KMS-11 (cell line): ENCODE measurements at regions not wholly inside any gene's neighbourhood (a gene's known extent, or its start where the extent isn't known, plus 50 kb on each side); places are given as distances from the start of the nearest gene placed in this dataset.
"Not testable (repeated sequence)": the region's sequence is repeated elsewhere in the genome, so short reads cannot be mapped to it uniquely, and the experiment has no call there.

Source experiments
- H2AFZ ChIP-seq: fragments of 200-600 bp; sonication (generic); 2 replicates; pipeline ENCODE4 v1.6.1; 2016; ENCODE audit warnings: antibody characterized with exemption, mixed run types, low read depth
- H3K27ac ChIP-seq: fragments of 200-600 bp; sonication (generic); 2 replicates; pipeline ENCODE4 v1.6.1; 2016; ENCODE audit warnings: mild to moderate bottlenecking, mixed run types
- H3K27me3 ChIP-seq: fragments of 200-600 bp; sonication (generic); 2 replicates; pipeline ENCODE4 v1.6.1; 2017; ENCODE audit warnings: mild to moderate bottlenecking, low read depth, mixed run types, moderate library complexity; ENCODE audit not compliant: insufficient read depth
- H3K36me3 ChIP-seq: fragments of 200-600 bp; sonication (generic); 2 replicates; pipeline ENCODE4 v1.6.1; 2017; ENCODE audit warnings: mild to moderate bottlenecking, mixed run types; ENCODE audit not compliant: insufficient read depth
- H3K4me1 ChIP-seq: fragments of 200-600 bp; sonication (generic); 2 replicates; pipeline ENCODE4 v1.6.1; 2016; ENCODE audit warnings: mild to moderate bottlenecking, low read depth, mixed run types; ENCODE audit not compliant: poor library complexity, severe bottlenecking
- H3K4me2 ChIP-seq: fragments of 200-600 bp; sonication (generic); 2 replicates; pipeline ENCODE4 v1.7.0; 2016; ENCODE audit warnings: mild to moderate bottlenecking, mixed run types
- H3K4me3 ChIP-seq: fragments of 200-600 bp; sonication (generic); IDR thresholded peaks from 2 replicates; pipeline ENCODE4 v1.6.1; 2017; ENCODE audit warnings: low read depth, low read length, mixed read lengths; ENCODE audit not compliant: insufficient read depth
- H3K79me2 ChIP-seq: fragments of 200-600 bp; sonication (generic); 2 replicates; pipeline ENCODE4 v1.6.1; 2016; ENCODE audit warnings: low read depth, mixed run types; ENCODE audit not compliant: insufficient read depth
- H3K9ac ChIP-seq: fragments of 200-600 bp; sonication (generic); 2 replicates; pipeline ENCODE4 v1.6.1; 2016; ENCODE audit warnings: mild to moderate bottlenecking, mixed run types
- H4K20me1 ChIP-seq: fragments of 200-600 bp; sonication (generic); 2 replicates; pipeline ENCODE4 v1.6.1; 2016; ENCODE audit warnings: mild to moderate bottlenecking, mixed run types; ENCODE audit not compliant: insufficient read depth
- CTCF ChIP-seq: fragments of 200-600 bp; sonication (generic); conservative IDR thresholded peaks from 2 replicates; pipeline ENCODE4 v1.6.1; 2017; ENCODE audit warnings: low read depth, mild to moderate bottlenecking, antibody characterized with exemption, low read length, moderate library complexity, mixed read lengths

GRCh38 chr18:42548493-42548892 is 567.0 kb downstream of the RIT2 start:
- no peak for TF ChIP-seq CTCF
- Histone ChIP-seq H3K36me3 (no peaks in the 10 kb centered on the region), H3K9ac (no peak overlapping the region), H3K79me2 (no peaks in the 10 kb centered on the region), H3K27me3 (no peaks in the 10 kb centered on the region), H3K27ac (no peak overlapping the region), H4K20me1 (no peaks in the 10 kb centered on the region), H3K4me1 (peaks cover 8% of the 10 kb centered on the region), H3K4me3 (no peak overlapping the region), H3K4me2 (no peak overlapping the region), H2AFZ (no peak overlapping the region)

GRCh38 chr18:42549596-42549995 is 565.9 kb downstream of the RIT2 start:
- Histone ChIP-seq H3K27me3 (no peaks in the 10 kb centered on the region), H2AFZ (no peak overlapping the region), H3K36me3 (no peaks in the 10 kb centered on the region), H3K4me1 (peaks cover 8% of the 10 kb centered on the region), H3K79me2 (no peaks in the 10 kb centered on the region), H4K20me1 (no peaks in the 10 kb centered on the region), H3K27ac (no peak overlapping the region), H3K9ac (no peak overlapping the region), H3K4me3 (no peak overlapping the region), H3K4me2 (no peak overlapping the region)
- TF ChIP-seq CTCF: no peak

GRCh38 chr18:42552559-42552958 is 562.9 kb downstream of the RIT2 start:
- H3K79me2 ChIP-seq, H4K20me1 ChIP-seq, H3K4me1 ChIP-seq, H3K27ac ChIP-seq, H3K4me3 ChIP-seq, H3K36me3 ChIP-seq, H3K4me2 ChIP-seq, H3K27me3 ChIP-seq, H3K9ac ChIP-seq, H2AFZ ChIP-seq: not testable (repeated sequence)

- Histone ChIP-seq H3K9ac (no peak overlapping the region), H3K4me3 (no peak overlapping the region), H2AFZ (no peak overlapping the region), H3K4me1 (no peaks in the 10 kb centered on the region), H3K79me2 (no peaks in the 10 kb centered on the region), H3K27me3 (no peaks in the 10 kb centered on the region), H4K20me1 (no peaks in the 10 kb centered on the region), H3K4me2 (no peak overlapping the region), H3K36me3 (no peaks in the 10 kb centered on the region), H3K27ac (no peak overlapping the region)
- no peak for TF ChIP-seq CTCF
Measured at GRCh38 chr18:42559069-42559690, 556.3 kb downstream of the RIT2 start.

- Histone ChIP-seq H3K27me3 (no peaks in the 10 kb centered on the region), H3K27ac (no peak overlapping the region), H4K20me1 (no peaks in the 10 kb centered on the region), H3K4me1 (no peaks in the 10 kb centered on the region), H3K9ac (no peak overlapping the region), H3K79me2 (no peaks in the 10 kb centered on the region), H2AFZ (no peak overlapping the region), H3K4me2 (no peak overlapping the region), H3K4me3 (no peak overlapping the region), H3K36me3 (no peaks in the 10 kb centered on the region)
- TF ChIP-seq CTCF: no peak
Measured at GRCh38 chr18:42561521-42561920, 554.0 kb downstream of the RIT2 start.
